Endothelial cell of umbilical vein (primary cell): ENCODE measurements at regions not wholly inside any gene's neighbourhood (a gene's known extent, or its start where the extent isn't known, plus 50 kb on each side); places are given as distances from the start of the nearest gene placed in this dataset.

Source experiments
- BruUV-seq: library from RNA; stranded (reverse); fragments of 400-500 nt; replicated peaks from 2 replicates; lab custom pipeline; 2021; lab: Mats Ljungman, UMichigan
- CTCF ChIA-PET: fragments of 300-600, 350-600 bp; sonication (Branson Sonifier 250); formaldehyde crosslinking; loops from one replicate; lab custom pipeline; 2021; ENCODE audit warnings: antibody characterized with exemption, inconsistent platforms; lab: Charles Lee
- POLR2A ChIA-PET: fragments of 300-600, 350-600 bp; sonication (Branson Sonifier 250); formaldehyde crosslinking; loops from one replicate; lab custom pipeline; 2021; ENCODE audit warnings: antibody characterized with exemption, inconsistent platforms; lab: Charles Lee
- DNase-seq: peaks from one replicate; pipeline ENCODE4 v3.0.0-alpha.2; 2011; ENCODE audit warnings: low read depth, low spot score
- FAIRE-seq: peaks from 2 replicates; lab custom pipeline; 2011; peaks lifted over from hg19 to GRCh38; lab: Jason Lieb, UNC
- H2AFZ ChIP-seq: 2 replicates; pipeline ENCODE4 v1.6.0; 2012; ENCODE audit warnings: low read depth, low read length, control low read depth, inconsistent platforms
- H3K27ac ChIP-seq: 2 replicates; pipeline ENCODE4 v1.5.1; 2011; ENCODE audit warnings: low read depth, mild to moderate bottlenecking, control low read depth, low read length, moderate library complexity; ENCODE audit not compliant: insufficient read depth
- H3K27me3 ChIP-seq, 2 experiments: 2 replicates each; pipeline versions ENCODE4 v1.6.0 to v1.6.1; 2011; ENCODE audit warnings: low read length in 2 of 2, mixed read lengths in 1 of 2; ENCODE audit not compliant: control insufficient read depth in 2 of 2, insufficient read depth in 2 of 2
- H3K36me3 ChIP-seq, 2 experiments: 2 replicates in 1 of 2; 3 replicates in 1 of 2; pipeline ENCODE4 v1.5.1; 2011; ENCODE audit warnings: low read length in 2 of 2, mild to moderate bottlenecking in 1 of 2, moderate library complexity in 1 of 2; ENCODE audit not compliant: control insufficient read depth in 2 of 2, insufficient read depth in 2 of 2; ENCODE audit errors: extremely low read depth in 1 of 2
- H3K4me1 ChIP-seq: 3 replicates; pipeline ENCODE4 v1.5.1; 2011; ENCODE audit warnings: mild to moderate bottlenecking, low read length; ENCODE audit not compliant: control insufficient read depth, insufficient read depth; ENCODE audit errors: extremely low read depth
- H3K4me2 ChIP-seq: 2 replicates; pipeline ENCODE4 v1.6.1; 2011; ENCODE audit warnings: low read length, control low read depth, mixed read lengths; ENCODE audit not compliant: insufficient read depth
- H3K4me3 ChIP-seq, 3 experiments: fragments of 200-600 bp in 1 of 3; sonication (generic), shearing (Covaris generic) in 1 of 3; replicated peaks in 1 of 3; 2 replicates each; pipeline ENCODE4 v1.5.1; 2011 to 2016; ENCODE audit warnings: control low read depth in 3 of 3, low read length in 3 of 3, mild to moderate bottlenecking in 2 of 3, inconsistent platforms in 1 of 3, low read depth in 1 of 3, moderate library complexity in 1 of 3; ENCODE audit not compliant: insufficient read depth in 1 of 3
- H3K79me2 ChIP-seq: 2 replicates; pipeline ENCODE4 v1.6.0; 2012; ENCODE audit warnings: low read length, inconsistent platforms; ENCODE audit not compliant: control insufficient read depth, insufficient read depth
- H3K9ac ChIP-seq: replicated peaks from 2 replicates; pipeline ENCODE3; 2011; ENCODE audit warnings: low read length, control low read depth; ENCODE audit not compliant: insufficient read depth; ENCODE audit errors: extremely low read depth
- H3K9me1 ChIP-seq: replicated peaks from 3 replicates; pipeline ENCODE4 v1.6.0; 2011; ENCODE audit warnings: mild to moderate bottlenecking, low read length; ENCODE audit not compliant: control insufficient read depth, insufficient read depth; ENCODE audit errors: extremely low read depth
- H3K9me3 ChIP-seq: replicated peaks from 2 replicates; pipeline ENCODE4 v1.5.1; 2012; ENCODE audit warnings: low read length, inconsistent platforms; ENCODE audit not compliant: control insufficient read depth, insufficient read depth
- H4K20me1 ChIP-seq: replicated peaks from 2 replicates; pipeline ENCODE3; 2011; ENCODE audit warnings: mild to moderate bottlenecking, low read length; ENCODE audit not compliant: control insufficient read depth, insufficient read depth; ENCODE audit errors: extremely low read depth
- EZH2 ChIP-seq: IDR thresholded peaks from 2 replicates; pipeline ENCODE4 v1.6.1; 2012; ENCODE audit warnings: borderline replicate concordance, low read depth, mild to moderate bottlenecking, moderate library complexity, low read length, inconsistent platforms; ENCODE audit not compliant: severe bottlenecking
- FOS ChIP-seq: IDR thresholded peaks from 2 replicates; pipeline ENCODE4 v1.6.1; 2011; ENCODE audit warnings: mild to moderate bottlenecking, low read length, moderate library complexity, borderline replicate concordance; ENCODE audit not compliant: insufficient read depth
- GATA2 ChIP-seq: IDR thresholded peaks from 2 replicates; pipeline ENCODE4 v1.7.0; 2011; ENCODE audit warnings: low read depth, mild to moderate bottlenecking, moderate library complexity, mixed read lengths, low read length; ENCODE audit not compliant: insufficient read length, insufficient read depth
- JUN ChIP-seq: IDR thresholded peaks from 2 replicates; pipeline ENCODE4 v1.6.1; 2011; ENCODE audit warnings: borderline replicate concordance, low read depth; ENCODE audit not compliant: insufficient read length, insufficient read depth
- MYC ChIP-seq: IDR thresholded peaks from one replicate; pipeline ENCODE4 v1.6.1; 2011; ENCODE audit warnings: mild to moderate bottlenecking, low read depth, low read length
- POLR2A ChIP-seq: IDR thresholded peaks from 2 replicates; pipeline ENCODE4 v1.6.1; 2012; ENCODE audit warnings: low read depth, mild to moderate bottlenecking, control low read depth, low read length
- POLR2AphosphoS5 ChIP-seq: IDR thresholded peaks from 2 replicates; pipeline ENCODE4 v1.6.1; 2012; ENCODE audit warnings: low read depth, mild to moderate bottlenecking, control low read depth, low read length, moderate library complexity; ENCODE audit not compliant: insufficient read depth
- dilution Hi-C: fragments of 300-500 bp; cut with MboI; formaldehyde crosslinking; loops from one replicate; pipeline ENCODE4 v1.15.0; 2019; ENCODE audit warnings: low sequenced_read_pairs; ENCODE audit not compliant: extremely low pct_ligation_motif_present
- intact Hi-C: fragments of 100-400 bp; cut with micrococcal nuclease; formaldehyde crosslinking; loops from one replicate; pipeline ENCODE4 v1.10.0; 2022
- TF ChIP-seq, protein P1 (sequence below), 2 donors: IDR thresholded peaks; 1 replicate in 1 of 2; 2 replicates in 1 of 2; pipeline ENCODE4 v1.5.1; 2011; ENCODE audit warnings: low read length in 2 of 2, mild to moderate bottlenecking in 2 of 2, moderate library complexity in 2 of 2, control low read depth in 1 of 2, inconsistent platforms in 1 of 2, low read depth in 1 of 2; ENCODE audit not compliant: insufficient read depth in 1 of 2; ENCODE audit errors: extremely low read depth in 1 of 2
- TF ChIP-seq, protein P2 (sequence below): IDR thresholded peaks from 2 replicates; pipeline ENCODE4 v1.6.1; 2011; ENCODE audit not compliant: insufficient read depth, insufficient read length

DNA sequence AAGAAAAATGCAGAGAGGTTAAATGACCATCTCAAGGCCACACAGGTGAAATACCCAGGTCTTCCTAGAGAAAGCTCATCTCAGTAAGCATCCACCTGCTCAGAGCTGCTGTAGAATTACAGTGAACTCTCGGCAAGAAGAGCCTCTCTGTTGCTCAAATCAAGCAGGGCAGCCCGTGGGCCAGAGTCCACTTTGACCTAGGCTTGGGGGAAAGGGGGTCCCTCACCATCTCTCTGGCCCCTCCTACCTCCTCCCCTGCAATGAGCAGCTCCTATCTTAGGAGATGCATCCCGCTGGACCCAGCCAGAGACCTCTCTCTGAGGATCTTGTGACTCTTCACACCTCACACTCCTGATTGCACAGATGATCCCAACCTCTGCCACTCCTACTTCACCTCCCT is 364.7 kb downstream of the PTPRU start:
- dilution Hi-C loops, result no loop called here
- CTCF ChIA-PET, result interaction anchor here (1.2 kb wide), 1 partner anchor 8 kb away, joined by 4 read pairs; no protein-coding TSS in a partner anchor
- TF ChIP-seq POLR2A (no peak), FOS (no peak), EZH2 (no peak), POLR2AphosphoS5 (no peak), GATA2 (no peak), MYC (no peak), JUN (no peak)
- TF ChIP-seq, protein P1, sequence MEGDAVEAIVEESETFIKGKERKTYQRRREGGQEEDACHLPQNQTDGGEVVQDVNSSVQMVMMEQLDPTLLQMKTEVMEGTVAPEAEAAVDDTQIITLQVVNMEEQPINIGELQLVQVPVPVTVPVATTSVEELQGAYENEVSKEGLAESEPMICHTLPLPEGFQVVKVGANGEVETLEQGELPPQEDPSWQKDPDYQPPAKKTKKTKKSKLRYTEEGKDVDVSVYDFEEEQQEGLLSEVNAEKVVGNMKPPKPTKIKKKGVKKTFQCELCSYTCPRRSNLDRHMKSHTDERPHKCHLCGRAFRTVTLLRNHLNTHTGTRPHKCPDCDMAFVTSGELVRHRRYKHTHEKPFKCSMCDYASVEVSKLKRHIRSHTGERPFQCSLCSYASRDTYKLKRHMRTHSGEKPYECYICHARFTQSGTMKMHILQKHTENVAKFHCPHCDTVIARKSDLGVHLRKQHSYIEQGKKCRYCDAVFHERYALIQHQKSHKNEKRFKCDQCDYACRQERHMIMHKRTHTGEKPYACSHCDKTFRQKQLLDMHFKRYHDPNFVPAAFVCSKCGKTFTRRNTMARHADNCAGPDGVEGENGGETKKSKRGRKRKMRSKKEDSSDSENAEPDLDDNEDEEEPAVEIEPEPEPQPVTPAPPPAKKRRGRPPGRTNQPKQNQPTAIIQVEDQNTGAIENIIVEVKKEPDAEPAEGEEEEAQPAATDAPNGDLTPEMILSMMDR (IDR thresholded peaks at IDR 0.05; ENCODE audit: extremely low read depth in 1 of 2, insufficient read depth in 1 of 2, low read depth in 1 of 2, low read length in 2 of 2), result no peak
- TF ChIP-seq, protein P2, sequence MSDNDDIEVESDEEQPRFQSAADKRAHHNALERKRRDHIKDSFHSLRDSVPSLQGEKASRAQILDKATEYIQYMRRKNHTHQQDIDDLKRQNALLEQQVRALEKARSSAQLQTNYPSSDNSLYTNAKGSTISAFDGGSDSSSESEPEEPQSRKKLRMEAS, result no peak

More for the DNA sequence above, 364.7 kb downstream of the PTPRU start:
- Histone ChIP-seq H3K9me1 (no peaks in the 10 kb centered on the region), H3K4me2 (no peak overlapping the region), H3K4me1 (no peaks in the 10 kb centered on the region), H3K79me2 (no peaks in the 10 kb centered on the region), H3K4me3 (no peak overlapping the region), H2AFZ (no peak overlapping the region), H3K27ac (no peak overlapping the region), H3K9me3 (no peaks in the 10 kb centered on the region), H3K9ac (no peak overlapping the region), H3K27me3 (no peaks in the 10 kb centered on the region), H3K36me3 (no peaks in the 10 kb centered on the region), H4K20me1 (no peaks in the 10 kb centered on the region)
- no TSS peak for BruUV-seq
- intact Hi-C loops, result no loop called here
- POLR2A ChIA-PET, result no interaction called here
- no peak for DNase-seq
- no peak for FAIRE-seq
